Lower leg skin (tissue), 4 donors: ENCODE measurements at regions not wholly inside any gene's neighbourhood (a gene's known extent, or its start where the extent isn't known, plus 50 kb on each side); places are given as distances from the start of the nearest gene placed in this dataset.

ENCODE experiments used
- DNase-seq, 2 donors: peaks; one replicate each; pipeline ENCODE4 v3.0.0-alpha.2; 2019; ENCODE audit warnings: low spot score in 2 of 2
- H3K4me3 ChIP-seq: fragments of 200-600 bp; sonication (generic); 2 replicates; pipeline ENCODE4 v1.5.1; 2017; ENCODE audit warnings: mild to moderate bottlenecking, low read depth; ENCODE audit not compliant: poor library complexity, severe bottlenecking
- CTCF ChIP-seq, 3 donors: fragments of 450-650 bp; IDR thresholded peaks; one replicate each; pipeline ENCODE4 v1.5.1; 2016; ENCODE audit warnings: antibody characterized with exemption in 3 of 3, mild to moderate bottlenecking in 3 of 3, moderate library complexity in 2 of 3
- POLR2A ChIP-seq, 2 donors: fragments of 450-650 bp; IDR thresholded peaks; one replicate each; pipeline ENCODE4 v1.6.1; 2016 to 2017; ENCODE audit warnings: antibody characterized with exemption in 2 of 2, mild to moderate bottlenecking in 1 of 2, moderate library complexity in 1 of 2
- WGBS, 2 donors: methylation state at CpG; one replicate each; pipeline ENCODE4 v1.1.5; 2018; 5-methylcytosine and 5-hydroxymethylcytosine counted together
- intact Hi-C: fragments of 100-400 bp; cut with DNase I; formaldehyde crosslinking; loops from one replicate; pipeline ENCODE4 v1.15.0; 2023; ENCODE audit warnings: low total_unique reads

DNA sequence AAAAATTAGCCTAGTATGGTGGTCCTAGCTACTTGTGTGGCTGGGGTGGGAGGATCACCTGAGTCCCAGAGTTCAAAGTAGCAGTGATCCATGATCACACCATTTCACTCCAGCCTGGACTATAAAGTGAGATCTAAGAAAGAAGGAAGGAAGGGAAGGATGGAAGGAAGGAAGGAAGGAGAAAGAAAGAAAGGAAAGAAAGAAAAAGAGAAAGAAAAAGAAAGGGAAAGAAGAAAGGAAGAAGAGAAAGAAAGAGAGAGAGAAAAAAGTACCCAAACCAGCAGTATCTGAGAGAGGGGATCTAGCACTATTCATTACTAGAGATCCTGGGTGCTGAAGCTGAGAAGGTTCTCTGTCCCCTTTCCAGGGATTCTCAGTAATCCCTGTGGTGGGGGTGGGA lies 197.8 kb downstream of the CD83 start:
- intact Hi-C loops = no loop called here
- no peak overlapping the region for H3K4me3 ChIP-seq
- no peak for TF ChIP-seq POLR2A (IDR thresholded peaks at IDR 0.05)
- TF ChIP-seq CTCF (IDR thresholded peaks at IDR 0.05) = no peak
- no peak for DNase-seq

DNA sequence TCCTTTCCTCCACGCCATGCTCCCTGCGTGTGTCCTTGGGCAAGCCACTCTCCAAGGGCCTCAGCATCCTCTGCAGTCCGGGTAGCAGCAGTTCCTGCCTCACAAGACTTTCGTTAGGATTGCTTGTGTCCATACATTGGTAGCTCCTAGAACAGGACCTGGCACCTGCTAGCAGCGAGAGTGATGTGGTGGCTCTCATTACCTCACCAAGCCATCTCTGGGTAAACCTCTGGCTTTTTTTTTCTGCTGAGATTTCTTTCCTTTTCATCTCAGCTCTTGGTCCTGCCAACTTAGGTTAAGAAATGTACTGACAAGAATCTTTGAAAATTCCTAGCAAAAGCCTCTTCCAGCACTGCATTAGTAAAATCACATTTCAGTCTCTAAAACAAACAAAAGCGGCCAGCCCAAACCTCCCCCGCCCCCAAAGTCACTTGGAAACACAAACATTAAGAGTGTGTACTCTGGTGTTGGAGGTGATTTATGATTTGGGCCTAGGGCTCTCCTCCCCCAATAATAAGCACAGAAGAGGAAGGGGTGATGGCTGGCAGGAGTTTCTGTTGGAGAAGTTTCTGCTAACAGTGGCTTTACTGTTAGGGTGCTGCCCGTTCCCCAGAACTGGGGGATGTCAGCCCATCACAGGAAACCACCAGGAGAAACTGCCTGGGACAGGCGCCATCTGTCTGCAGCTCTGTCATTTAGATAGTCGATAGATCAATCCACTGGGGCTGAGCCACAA lies 199.2 kb downstream of the CD83 start:
- H3K4me3 ChIP-seq = no peak overlapping the region
- no peak for DNase-seq
- intact Hi-C loops = no loop called here
- TF ChIP-seq CTCF (IDR thresholded peaks at IDR 0.05) (no peak), POLR2A (IDR thresholded peaks at IDR 0.05) (no peak)
- 69 to 81% methylated on average over 10 of the region's 10 CpGs for WGBS, 2 donors

- intact Hi-C loops = no loop called here
- DNase-seq = no peak
- WGBS, 2 donors = 69 to 81% methylated on average over 6 of the region's 6 CpGs
- H3K4me3 ChIP-seq = no peak overlapping the region
- no peak for TF ChIP-seq CTCF (IDR thresholded peaks at IDR 0.05)
- no peak for TF ChIP-seq POLR2A (IDR thresholded peaks at IDR 0.05)
Measured at GRCh38 chr6:14317387-14317970, 199.9 kb downstream of the CD83 start.

- intact Hi-C loops = no loop called here
- H3K4me3 ChIP-seq = no peak overlapping the region
- no peak for DNase-seq
- no peak for TF ChIP-seq CTCF (IDR thresholded peaks at IDR 0.05)
- TF ChIP-seq POLR2A (IDR thresholded peaks at IDR 0.05) = no peak
- WGBS, 2 donors = 83 to 86% methylated on average over 5 of the region's 5 CpGs
Measured at GRCh38 chr6:14320332-14320731, 202.8 kb downstream of the CD83 start.

GRCh38 chr6:14321992-14322772 lies 204.6 kb downstream of the CD83 start:
- H3K4me3 ChIP-seq = no peak overlapping the region
- 92% methylated on average over 10 of the region's 10 CpGs for WGBS, 2 donors
- TF ChIP-seq POLR2A (IDR thresholded peaks at IDR 0.05) (no peak), CTCF (IDR thresholded peaks at IDR 0.05) (no peak)
- intact Hi-C loops = no loop called here
- no peak for DNase-seq
